ENCODE measurements at regions not wholly inside any gene's neighbourhood (a gene's known extent, or its start where the extent isn't known, plus 50 kb on each side); places are given as distances from the start of the nearest gene placed in this dataset.

GRCh38 chr20:12072954-12073264 is 155.2 kb downstream of the BTBD3 start (continued):
- no peak for TF ChIP-seq ZNF48 (tag by site-specific recombination; IDR thresholded peaks at IDR 0.05)
- no peak for TF ChIP-seq ZFP37 (tag by site-specific recombination; IDR thresholded peaks at IDR 0.05)
- TF ChIP-seq ZNF132 (tag by site-specific recombination; IDR thresholded peaks at IDR 0.05; ENCODE audit: borderline replicate concordance) = no peak
- no peak for TF ChIP-seq ZNF596 (tag by site-specific recombination; IDR thresholded peaks at IDR 0.05)

DNA sequence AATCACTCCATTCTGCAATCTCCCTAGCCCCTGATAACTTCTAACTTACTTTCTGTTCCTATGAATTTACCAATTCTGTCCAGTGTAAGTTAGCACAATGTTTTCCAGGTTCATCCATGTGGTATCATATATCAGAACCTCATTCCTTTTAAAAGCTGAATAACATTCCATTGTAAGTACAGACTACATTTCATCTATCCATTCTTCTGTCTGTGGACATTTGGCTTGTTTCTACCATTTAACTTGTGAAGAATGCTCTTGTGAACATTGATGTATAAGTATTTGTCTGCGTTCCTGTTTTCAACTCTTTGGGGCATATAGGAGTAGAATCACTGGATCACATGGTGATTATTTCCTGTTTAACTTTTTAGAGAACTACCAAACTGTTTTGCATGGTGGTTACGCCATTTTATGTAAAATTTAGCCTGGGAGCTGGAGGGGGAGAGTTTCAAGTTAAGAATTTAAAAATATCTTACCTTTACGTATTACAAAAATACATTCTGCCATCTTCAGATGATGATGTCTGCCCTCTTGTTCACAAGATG is 156.5 kb downstream of the BTBD3 start:
- Histone ChIP-seq H3K36me3 (ENCODE audit: control insufficient read depth in 2 of 2, insufficient read depth in 1 of 2, low read length in 2 of 2) (no peaks in the 10 kb centered on the region), H3K4me3 (ENCODE audit: low read depth, low read length) (no peak overlapping the region), H3K4me1 (ENCODE audit: control insufficient read depth, insufficient read depth, low read length) (no peaks in the 10 kb centered on the region), H3K27ac (ENCODE audit: extremely low read depth, low read depth, low read length) (no peak overlapping the region), H3K9me3 (ENCODE audit: control insufficient read depth, insufficient read depth, low read depth, low read length) (no peaks in the 10 kb centered on the region)
- ChIA-PET CTCF (no interaction called here), POLR2A (no interaction called here)
- TF ChIP-seq ZNF571 (tag by site-specific recombination; IDR thresholded peaks at IDR 0.05) (no peak), AEBP2 (tag by site-specific recombination; IDR thresholded peaks at IDR 0.05; ENCODE audit: borderline replicate concordance) (no peak), ZNF133 (tag by site-specific recombination; IDR thresholded peaks at IDR 0.05) (no peak)

DNA sequence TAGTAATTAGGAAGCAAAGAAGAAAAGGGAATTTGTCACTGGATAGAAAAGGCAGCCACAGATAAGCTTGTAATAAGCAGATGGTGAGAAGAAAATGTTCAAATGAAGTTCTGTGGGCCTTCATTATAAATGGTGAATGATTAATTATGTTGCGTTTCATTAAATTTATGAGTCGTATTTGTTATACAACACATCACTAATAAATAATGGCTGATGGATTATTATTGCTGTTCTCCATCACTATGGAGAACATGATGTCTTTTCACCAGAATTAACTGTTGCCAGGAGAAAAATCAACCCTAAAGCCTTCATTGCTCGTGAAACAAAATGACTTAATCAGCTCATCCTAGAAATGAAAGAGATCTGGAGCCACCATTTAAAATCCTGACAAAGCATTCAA is 158.5 kb downstream of the BTBD3 start:
- ChIA-PET CTCF (no interaction called here), POLR2A (no interaction called here)
- Histone ChIP-seq H3K9me3 (ENCODE audit: control insufficient read depth, insufficient read depth, low read depth, low read length) (no peaks in the 10 kb centered on the region), H3K4me1 (ENCODE audit: control insufficient read depth, insufficient read depth, low read length) (no peaks in the 10 kb centered on the region), H3K36me3 (ENCODE audit: control insufficient read depth in 2 of 2, insufficient read depth in 1 of 2, low read length in 2 of 2) (no peaks in the 10 kb centered on the region), H3K27ac (ENCODE audit: extremely low read depth, low read depth, low read length) (no peak overlapping the region), H3K4me3 (ENCODE audit: low read depth, low read length) (no peak overlapping the region)
- no peak for TF ChIP-seq ZFP37 (tag by site-specific recombination; IDR thresholded peaks at IDR 0.05)
- no peak for TF ChIP-seq ZNF623 (tag by site-specific recombination; IDR thresholded peaks at IDR 0.05)
- TF ChIP-seq GFI1B (tag by site-specific recombination; IDR thresholded peaks at IDR 0.05) = no peak
- TF ChIP-seq ZNF184 (tag by site-specific recombination; IDR thresholded peaks at IDR 0.05) = no peak
- TF ChIP-seq OSR2 (tag by site-specific recombination; IDR thresholded peaks at IDR 0.05) = no peak
- TF ChIP-seq KLF7 (tag by site-specific recombination; IDR thresholded peaks at IDR 0.05; ENCODE audit: borderline replicate concordance) = no peak
- TF ChIP-seq, protein P1, sequence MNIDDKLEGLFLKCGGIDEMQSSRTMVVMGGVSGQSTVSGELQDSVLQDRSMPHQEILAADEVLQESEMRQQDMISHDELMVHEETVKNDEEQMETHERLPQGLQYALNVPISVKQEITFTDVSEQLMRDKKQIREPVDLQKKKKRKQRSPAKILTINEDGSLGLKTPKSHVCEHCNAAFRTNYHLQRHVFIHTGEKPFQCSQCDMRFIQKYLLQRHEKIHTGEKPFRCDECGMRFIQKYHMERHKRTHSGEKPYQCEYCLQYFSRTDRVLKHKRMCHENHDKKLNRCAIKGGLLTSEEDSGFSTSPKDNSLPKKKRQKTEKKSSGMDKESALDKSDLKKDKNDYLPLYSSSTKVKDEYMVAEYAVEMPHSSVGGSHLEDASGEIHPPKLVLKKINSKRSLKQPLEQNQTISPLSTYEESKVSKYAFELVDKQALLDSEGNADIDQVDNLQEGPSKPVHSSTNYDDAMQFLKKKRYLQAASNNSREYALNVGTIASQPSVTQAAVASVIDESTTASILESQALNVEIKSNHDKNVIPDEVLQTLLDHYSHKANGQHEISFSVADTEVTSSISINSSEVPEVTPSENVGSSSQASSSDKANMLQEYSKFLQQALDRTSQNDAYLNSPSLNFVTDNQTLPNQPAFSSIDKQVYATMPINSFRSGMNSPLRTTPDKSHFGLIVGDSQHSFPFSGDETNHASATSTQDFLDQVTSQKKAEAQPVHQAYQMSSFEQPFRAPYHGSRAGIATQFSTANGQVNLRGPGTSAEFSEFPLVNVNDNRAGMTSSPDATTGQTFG (tag by site-specific recombination; IDR thresholded peaks at IDR 0.05; ENCODE audit: borderline replicate concordance) = no peak
- TF ChIP-seq ZBTB44 (tag by site-specific recombination; IDR thresholded peaks at IDR 0.05) = no peak
- TF ChIP-seq ZFP41 (tag by site-specific recombination; IDR thresholded peaks at IDR 0.05; ENCODE audit: borderline replicate concordance) = no peak
- no peak for TF ChIP-seq FEZF1 (tag by site-specific recombination; IDR thresholded peaks at IDR 0.05)
- TF ChIP-seq, protein P2, sequence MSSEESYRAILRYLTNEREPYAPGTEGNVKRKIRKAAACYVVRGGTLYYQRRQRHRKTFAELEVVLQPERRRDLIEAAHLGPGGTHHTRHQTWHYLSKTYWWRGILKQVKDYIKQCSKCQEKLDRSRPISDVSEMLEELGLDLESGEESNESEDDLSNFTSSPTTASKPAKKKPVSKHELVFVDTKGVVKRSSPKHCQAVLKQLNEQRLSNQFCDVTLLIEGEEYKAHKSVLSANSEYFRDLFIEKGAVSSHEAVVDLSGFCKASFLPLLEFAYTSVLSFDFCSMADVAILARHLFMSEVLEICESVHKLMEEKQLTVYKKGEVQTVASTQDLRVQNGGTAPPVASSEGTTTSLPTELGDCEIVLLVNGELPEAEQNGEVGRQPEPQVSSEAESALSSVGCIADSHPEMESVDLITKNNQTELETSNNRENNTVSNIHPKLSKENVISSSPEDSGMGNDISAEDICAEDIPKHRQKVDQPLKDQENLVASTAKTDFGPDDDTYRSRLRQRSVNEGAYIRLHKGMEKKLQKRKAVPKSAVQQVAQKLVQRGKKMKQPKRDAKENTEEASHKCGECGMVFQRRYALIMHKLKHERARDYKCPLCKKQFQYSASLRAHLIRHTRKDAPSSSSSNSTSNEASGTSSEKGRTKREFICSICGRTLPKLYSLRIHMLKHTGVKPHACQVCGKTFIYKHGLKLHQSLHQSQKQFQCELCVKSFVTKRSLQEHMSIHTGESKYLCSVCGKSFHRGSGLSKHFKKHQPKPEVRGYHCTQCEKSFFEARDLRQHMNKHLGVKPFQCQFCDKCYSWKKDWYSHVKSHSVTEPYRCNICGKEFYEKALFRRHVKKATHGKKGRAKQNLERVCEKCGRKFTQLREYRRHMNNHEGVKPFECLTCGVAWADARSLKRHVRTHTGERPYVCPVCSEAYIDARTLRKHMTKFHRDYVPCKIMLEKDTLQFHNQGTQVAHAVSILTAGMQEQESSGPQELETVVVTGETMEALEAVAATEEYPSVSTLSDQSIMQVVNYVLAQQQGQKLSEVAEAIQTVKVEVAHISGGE (tag by site-specific recombination; conservative IDR thresholded peaks at IDR 0.05; ENCODE audit: low read depth) = no peak
- TF ChIP-seq ZNF621 (tag by site-specific recombination; IDR thresholded peaks at IDR 0.05) = no peak
- no peak for TF ChIP-seq RBAK (tag by site-specific recombination; IDR thresholded peaks at IDR 0.05)
- TF ChIP-seq REPIN1 (tag by site-specific recombination; IDR thresholded peaks at IDR 0.05; ENCODE audit: low read depth) = no peak
